ENCODE measurements at regions not wholly inside any gene's neighbourhood (a gene's known extent, or its start where the extent isn't known, plus 50 kb on each side); places are given as distances from the start of the nearest gene placed in this dataset.

- no peak for DNase-seq (ENCODE audit: low read depth)
Observed at GRCh38 chr13:105363261-105364190, 1171.9 kb downstream of the EFNB2 start.

- no peak for DNase-seq (ENCODE audit: low read depth)
Observed at GRCh38 chr13:105353654-105354053, 1181.8 kb downstream of the EFNB2 start.

- no peak for DNase-seq (ENCODE audit: low read depth)
Observed at GRCh38 chr13:105349082-105349723, 1186.3 kb downstream of the EFNB2 start.

- DNase-seq (ENCODE audit: low read depth): no peak
Observed at GRCh38 chr13:105346141-105346775, 1189.2 kb downstream of the EFNB2 start.

- DNase-seq (ENCODE audit: low read depth): no peak
Observed at GRCh38 chr13:105345730-105346129, 1189.7 kb downstream of the EFNB2 start.

GRCh38 chr13:105345131-105345530 is 1190.3 kb downstream of the EFNB2 start:
- no peak for DNase-seq (ENCODE audit: low read depth)

GRCh38 chr13:105343134-105343806 is 1192.2 kb downstream of the EFNB2 start:
- no peak for DNase-seq (ENCODE audit: low read depth)

GRCh38 chr13:105342281-105342820 is 1193.1 kb downstream of the EFNB2 start:
- no peak for DNase-seq (ENCODE audit: low read depth)

GRCh38 chr13:105341758-105342157 is 1193.7 kb downstream of the EFNB2 start:
- no peak for DNase-seq (ENCODE audit: low read depth)

- DNase-seq (ENCODE audit: low read depth): no peak
Observed at GRCh38 chr13:105341256-105341655, 1194.2 kb downstream of the EFNB2 start.

GRCh38 chr13:105340061-105340606 is 1195.3 kb downstream of the EFNB2 start:
- DNase-seq (ENCODE audit: low read depth): no peak

GRCh38 chr13:105338773-105339172 is 1196.7 kb downstream of the EFNB2 start:
- no peak for DNase-seq (ENCODE audit: low read depth)

- DNase-seq (ENCODE audit: low read depth): no peak
Observed at GRCh38 chr13:105338006-105338405, 1197.5 kb downstream of the EFNB2 start.

GRCh38 chr13:105336706-105337576 is 1198.5 kb downstream of the EFNB2 start:
- DNase-seq (ENCODE audit: low read depth): no peak

GRCh38 chr13:105334211-105334610 is 1201.3 kb downstream of the EFNB2 start:
- no peak for DNase-seq (ENCODE audit: low read depth)

GRCh38 chr13:105333416-105333815 is 1202.0 kb downstream of the EFNB2 start:
- DNase-seq (ENCODE audit: low read depth): no peak

- DNase-seq (ENCODE audit: low read depth): no peak
Observed at GRCh38 chr13:105329359-105329758, 1206.1 kb downstream of the EFNB2 start.

- DNase-seq (ENCODE audit: low read depth): no peak
Observed at GRCh38 chr13:105328212-105328611, 1207.2 kb downstream of the EFNB2 start.

GRCh38 chr13:105327581-105328126 is 1207.8 kb downstream of the EFNB2 start:
- DNase-seq (ENCODE audit: low read depth): no peak

- DNase-seq (ENCODE audit: low read depth): no peak
Observed at GRCh38 chr13:105319875-105320274, 1215.6 kb downstream of the EFNB2 start.
